ENCODE measurements at regions not wholly inside any gene's neighbourhood (a gene's known extent, or its start where the extent isn't known, plus 50 kb on each side); places are given as distances from the start of the nearest gene placed in this dataset.

DNA sequence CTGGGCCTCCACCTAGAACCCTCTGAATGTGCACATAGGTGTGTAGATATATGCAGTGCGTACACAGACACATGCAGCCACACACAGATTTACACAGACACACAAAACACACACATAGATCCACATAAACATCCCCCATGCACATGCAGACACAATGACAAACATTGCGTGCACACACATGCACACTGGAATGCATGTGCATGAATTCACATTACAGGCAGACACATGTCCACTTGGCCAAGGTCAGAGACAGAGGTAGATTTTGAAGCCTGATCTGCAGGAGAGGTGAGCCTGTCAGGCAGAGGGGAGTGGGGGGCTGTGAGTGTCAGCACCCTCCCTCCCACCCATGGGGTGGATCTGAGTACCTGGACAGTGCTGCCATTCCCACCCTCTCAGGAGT is 338.5 kb downstream of the PTPRU start:
- DNase-seq, result no peak
- no peak for ATAC-seq (ENCODE audit: low FRiP score in 2 of 2)
- Histone ChIP-seq H3K27me3 (no peaks in the 10 kb centered on the region), H3K9me3 (no peaks in the 10 kb centered on the region), H3K27ac (no peak overlapping the region), H3K36me3 (no peaks in the 10 kb centered on the region), H3K4me1 (no peaks in the 10 kb centered on the region), H3K4me3 (no peak overlapping the region)
- no peak for TF ChIP-seq EP300 (IDR thresholded peaks at IDR 0.05)
- TF ChIP-seq POLR2AphosphoS5 (IDR thresholded peaks at IDR 0.05), result no peak
- TF ChIP-seq POLR2A (IDR thresholded peaks at IDR 0.05), result no peak
- TF ChIP-seq CTCF (IDR thresholded peaks at IDR 0.05), result no peak
- 79% methylated on average over 2 of the region's 2 CpGs for WGBS, 2 donors

- Histone ChIP-seq H3K27ac (no peak overlapping the region), H3K36me3 (no peaks in the 10 kb centered on the region), H3K27me3 (no peaks in the 10 kb centered on the region), H3K4me3 (no peak overlapping the region), H3K4me1 (no peaks in the 10 kb centered on the region), H3K9me3 (peaks cover 11 to 31% (median 19%) of the 10 kb centered on the region in 4 donors)
- WGBS, 2 donors, result 72 to 84% methylated on average over 5 of the region's 5 CpGs
- ATAC-seq (ENCODE audit: low FRiP score in 2 of 2) (peak in 1 of 2 donors; percentile 80), DNase-seq (no peak)
- TF ChIP-seq POLR2AphosphoS5 (IDR thresholded peaks at IDR 0.05), result no peak
- TF ChIP-seq CTCF (IDR thresholded peaks at IDR 0.05), result no peak
- TF ChIP-seq POLR2A (IDR thresholded peaks at IDR 0.05), result no peak
- no peak for TF ChIP-seq EP300 (IDR thresholded peaks at IDR 0.05)
These were observed 333.8 kb downstream of the PTPRU start for GRCh38 chr1:29569971-29570634.

DNA sequence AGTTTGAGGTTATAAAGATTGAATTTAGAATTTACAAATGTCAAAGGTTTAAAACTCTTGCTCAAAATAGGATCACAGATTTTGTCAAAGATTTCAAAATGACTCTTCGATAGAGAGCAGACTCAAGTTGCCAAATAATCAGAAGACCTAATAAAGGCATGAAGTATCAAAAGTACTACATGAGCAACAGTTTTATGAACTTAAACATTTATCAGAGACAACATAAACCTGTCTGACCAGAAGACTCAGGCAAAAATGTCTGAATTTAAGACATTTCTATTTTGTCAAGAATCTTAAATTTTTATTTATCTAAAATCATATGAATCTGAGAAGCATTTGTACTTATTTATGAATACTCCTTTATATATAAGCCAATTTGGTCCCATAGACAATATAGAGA is 330.9 kb downstream of the PTPRU start:
- no peaks in the 10 kb centered on the region for H3K27me3 ChIP-seq
- 90 to 96% methylated on average over 1 of the region's 1 CpG for WGBS, 2 donors
- H3K27ac ChIP-seq, result no peak overlapping the region
- H3K4me3 ChIP-seq, result no peak overlapping the region
- H3K4me1 ChIP-seq, result no peaks in the 10 kb centered on the region
- peaks cover 13 to 54% (median 27%) of the 10 kb centered on the region in 4 donors for H3K9me3 ChIP-seq
- ATAC-seq (ENCODE audit: low FRiP score in 2 of 2) (no peak), DNase-seq (no peak)
- no peaks in the 10 kb centered on the region for H3K36me3 ChIP-seq
- TF ChIP-seq CTCF (IDR thresholded peaks at IDR 0.05) (no peak), EP300 (IDR thresholded peaks at IDR 0.05) (no peak), POLR2AphosphoS5 (IDR thresholded peaks at IDR 0.05) (no peak), POLR2A (IDR thresholded peaks at IDR 0.05) (no peak)

GRCh38 chr1:29565490-29565889 is 329.2 kb downstream of the PTPRU start:
- Histone ChIP-seq H3K4me3 (no peak overlapping the region), H3K4me1 (no peaks in the 10 kb centered on the region), H3K9me3 (peaks cover 13 to 55% (median 27%) of the 10 kb centered on the region in 4 donors), H3K27me3 (no peaks in the 10 kb centered on the region), H3K36me3 (no peaks in the 10 kb centered on the region), H3K27ac (no peak overlapping the region)
- 100% methylated on average over 1 of the region's 1 CpG for WGBS, 2 donors
- ATAC-seq (ENCODE audit: low FRiP score in 2 of 2) (no peak), DNase-seq (no peak)
- no peak for TF ChIP-seq EP300 (IDR thresholded peaks at IDR 0.05)
- TF ChIP-seq POLR2A (IDR thresholded peaks at IDR 0.05), result no peak
- no peak for TF ChIP-seq POLR2AphosphoS5 (IDR thresholded peaks at IDR 0.05)
- no peak for TF ChIP-seq CTCF (IDR thresholded peaks at IDR 0.05)

DNA sequence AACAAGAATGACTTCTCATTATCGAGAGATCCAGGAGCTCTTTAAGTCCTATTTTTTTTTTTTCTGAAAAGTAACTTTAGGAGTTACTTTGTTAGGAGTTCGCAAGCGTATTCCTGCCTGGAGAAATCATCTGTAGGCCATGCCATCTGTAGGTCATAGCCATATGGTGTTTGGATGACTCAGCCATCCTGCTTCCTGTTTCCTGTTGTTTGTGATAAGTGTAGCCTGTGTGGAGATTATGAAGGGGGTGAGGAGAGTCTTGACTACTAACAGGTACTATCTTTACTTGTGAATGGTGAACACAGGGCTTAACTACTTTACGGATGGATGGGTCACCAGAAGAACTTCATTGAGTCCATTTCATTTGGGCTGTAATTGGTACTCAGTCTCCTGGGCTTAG is 327.2 kb downstream of the PTPRU start:
- no peaks in the 10 kb centered on the region for H3K4me1 ChIP-seq
- ATAC-seq (ENCODE audit: low FRiP score in 2 of 2), result no peak
- H3K36me3 ChIP-seq, result no peaks in the 10 kb centered on the region
- H3K4me3 ChIP-seq, result no peak overlapping the region
- no peak overlapping the region for H3K27ac ChIP-seq
- TF ChIP-seq POLR2A (IDR thresholded peaks at IDR 0.05) (no peak), POLR2AphosphoS5 (IDR thresholded peaks at IDR 0.05) (no peak), CTCF (IDR thresholded peaks at IDR 0.05) (no peak), EP300 (IDR thresholded peaks at IDR 0.05) (no peak)
- WGBS, 2 donors, result 73 to 84% methylated on average over 4 of the region's 4 CpGs
- peaks cover 13 to 55% (median 27%) of the 10 kb centered on the region in 4 donors for H3K9me3 ChIP-seq
- no peaks in the 10 kb centered on the region for H3K27me3 ChIP-seq
- no peak for DNase-seq

All from upper lobe of left lung (tissue), 6 donors.